Mammary epithelial cell (primary cell): ENCODE measurements at regions not wholly inside any gene's neighbourhood (a gene's known extent, or its start where the extent isn't known, plus 50 kb on each side); places are given as distances from the start of the nearest gene placed in this dataset.

ENCODE experiments used
- CTCF ChIP-seq, 2 donors: IDR thresholded peaks in 1 of 2; conservative IDR thresholded peaks in 1 of 2; 2 replicates each; pipeline ENCODE4 v1.5.1; 2011 to 2012; ENCODE audit warnings: inconsistent platforms in 2 of 2, low read length in 2 of 2, mild to moderate bottlenecking in 2 of 2, control low read depth in 1 of 2, low read depth in 1 of 2; ENCODE audit not compliant: insufficient read depth in 1 of 2; ENCODE audit errors: extremely low read depth in 1 of 2
- EZH2 ChIP-seq: IDR thresholded peaks from 2 replicates; pipeline ENCODE4 v1.6.1; 2012; ENCODE audit warnings: low read length, inconsistent platforms, borderline replicate concordance

- TF ChIP-seq CTCF (conservative IDR thresholded peaks at IDR 0.05 in 1 of 2, IDR thresholded peaks at IDR 0.05 in 1 of 2; ENCODE audit: extremely low read depth in 1 of 2, insufficient read depth in 1 of 2, low read depth in 1 of 2, low read length in 2 of 2) (no peak), EZH2 (no peak)
These were observed 483.2 kb upstream of the DIPK2B start for GRCh38 chrX:45683914-45684313.
